ENCODE measurements at regions not wholly inside any gene's neighbourhood (a gene's known extent, or its start where the extent isn't known, plus 50 kb on each side); places are given as distances from the start of the nearest gene placed in this dataset.

DNA sequence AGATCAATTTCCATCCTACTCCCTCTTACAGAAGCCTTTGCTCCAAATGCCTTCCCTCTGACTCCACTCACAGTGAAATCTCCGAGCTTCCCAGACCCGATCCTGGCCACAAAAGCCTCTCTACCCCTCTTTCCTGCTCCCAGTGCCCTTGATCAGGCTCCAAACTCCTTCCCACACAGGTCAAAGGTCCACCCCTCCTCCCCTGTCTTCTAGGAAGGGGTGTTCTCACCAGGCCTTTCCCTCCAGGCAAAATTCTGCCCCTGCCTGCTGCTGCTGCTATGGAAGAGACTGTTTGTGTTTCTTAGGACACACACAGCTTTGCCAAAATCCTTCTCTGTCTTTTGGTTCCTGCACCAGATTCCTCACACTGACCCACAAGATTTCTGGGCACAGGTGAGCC, 85.8 kb upstream of the ALDH1A1 start:
- TF ChIP-seq CTCF (conservative IDR thresholded peaks at IDR 0.05; ENCODE audit: low read depth in 2 of 2) (no peak), EZH2phosphoT487 (IDR thresholded peaks at IDR 0.05; ENCODE audit: unreplicated experiment) (no peak)
